ENCODE measurements at regions not wholly inside any gene's neighbourhood (a gene's known extent, or its start where the extent isn't known, plus 50 kb on each side); places are given as distances from the start of the nearest gene placed in this dataset.
A peak's percentile ranks its signal among the peaks of the same experiment; 100 is the strongest.

GRCh38 chr3:106372806-106373190 lies 504.0 kb upstream of the CBLB start:
- intact Hi-C loops (cut with DNase I), result no loop called here
- ATAC-seq (no peak), DNase-seq (no peak)
- TF ChIP-seq CTCF (IDR thresholded peaks at IDR 0.05), result no peak
- Histone ChIP-seq H3K4me3 (no peak overlapping the region), H3K27ac (no peak overlapping the region), H3K4me1 (no peaks in the 10 kb centered on the region), H3K27me3 (ENCODE audit: insufficient read depth in 3 of 3, low read length in 2 of 3) (no peaks in the 10 kb centered on the region), H3K9me3 (no peaks in the 10 kb centered on the region), H3K36me3 (ENCODE audit: insufficient read depth in 1 of 2, low read depth in 1 of 2) (no peaks in the 10 kb centered on the region)
- WGBS, 3 donors, result 80 to 92% (median 88%) methylated on average over 1 of the region's 1 CpG

GRCh38 chr3:106376016-106376570 lies 507.3 kb upstream of the CBLB start:
- DNase-seq, result no peak
- H3K27me3 ChIP-seq (ENCODE audit: insufficient read depth in 3 of 3, low read length in 2 of 3), result no peaks in the 10 kb centered on the region
- H3K4me3 ChIP-seq, result no peak overlapping the region
- ATAC-seq, result no peak
- H3K27ac ChIP-seq, result no peak overlapping the region
- no peaks in the 10 kb centered on the region for H3K36me3 ChIP-seq (ENCODE audit: insufficient read depth in 1 of 2, low read depth in 1 of 2)
- no peaks in the 10 kb centered on the region for H3K4me1 ChIP-seq
- no peak for TF ChIP-seq CTCF (IDR thresholded peaks at IDR 0.05)
- 82 to 86% (median 82%) methylated on average over 5 of the region's 5 CpGs for WGBS, 3 donors
- no peaks in the 10 kb centered on the region for H3K9me3 ChIP-seq
- intact Hi-C loops (cut with DNase I), result no loop called here

- Histone ChIP-seq H3K4me3 (no peak overlapping the region), H3K9me3 (no peaks in the 10 kb centered on the region), H3K36me3 (ENCODE audit: insufficient read depth in 1 of 2, low read depth in 1 of 2) (no peaks in the 10 kb centered on the region), H3K27me3 (ENCODE audit: insufficient read depth in 3 of 3, low read length in 2 of 3) (no peaks in the 10 kb centered on the region), H3K4me1 (no peaks in the 10 kb centered on the region), H3K27ac (no peak overlapping the region)
- intact Hi-C loops (cut with DNase I), result no loop called here
- peak in 1 of 4 donors; percentile 41 for ATAC-seq
- no peak for DNase-seq
- WGBS, 3 donors, result 52 to 87% (median 79%) methylated on average over 6 of the region's 6 CpGs
- no peak for TF ChIP-seq CTCF (IDR thresholded peaks at IDR 0.05)
These were observed 510.5 kb upstream of the CBLB start for GRCh38 chr3:106379251-106379750.

- no peak for DNase-seq
- no peak for TF ChIP-seq CTCF (IDR thresholded peaks at IDR 0.05)
These were observed 511.4 kb upstream of the CBLB start for GRCh38 chr3:106380232-106380631.

More at GRCh38 chr3:106380232-106380631, 511.4 kb upstream of the CBLB start:
- no peak for ATAC-seq
- Histone ChIP-seq H3K9me3 (no peaks in the 10 kb centered on the region), H3K4me3 (no peak overlapping the region), H3K4me1 (no peaks in the 10 kb centered on the region), H3K36me3 (ENCODE audit: insufficient read depth in 1 of 2, low read depth in 1 of 2) (no peaks in the 10 kb centered on the region), H3K27ac (no peak overlapping the region), H3K27me3 (ENCODE audit: insufficient read depth in 3 of 3, low read length in 2 of 3) (no peaks in the 10 kb centered on the region)
- intact Hi-C loops (cut with DNase I), result no loop called here
- 47 to 65% (median 52%) methylated on average over 1 of the region's 1 CpG for WGBS, 3 donors
